ENCODE measurements at regions not wholly inside any gene's neighbourhood (a gene's known extent, or its start where the extent isn't known, plus 50 kb on each side); places are given as distances from the start of the nearest gene placed in this dataset.

GRCh38 chrX:39944416-39944815 is 153.3 kb downstream of the BCOR start:
- Mint-ChIP-seq H3K4me3 (no peak overlapping the region), H3K27ac (no peak overlapping the region), H3K4me1 (peaks cover 0 to 4% (median 0%) of the 10 kb centered on the region in 4 donors)

GRCh38 chrX:39945709-39946108 is 152.0 kb downstream of the BCOR start:
- Histone ChIP-seq H3K27me3 (ENCODE audit: insufficient read depth, low read length) (no peaks in the 10 kb centered on the region), H3K36me3 (ENCODE audit: insufficient read depth, low read length) (no peaks in the 10 kb centered on the region), H3K4me1 (ENCODE audit: insufficient read depth, low read length) (no peaks in the 10 kb centered on the region), H3K27ac (ENCODE audit: low read depth, low read length) (no peak overlapping the region), H3K9me3 (ENCODE audit: control insufficient read depth in 1 of 2, low read length in 2 of 2) (no peaks in the 10 kb centered on the region), H3K4me3 (ENCODE audit: low read length in 2 of 2) (no peak overlapping the region)
- Mint-ChIP-seq H3K9me3 (peaks cover 0 to 8% (median 3%) of the 10 kb centered on the region in 8 donors), H3K27ac (no peak overlapping the region), H3K27me3 (no peaks in the 10 kb centered on the region), H3K4me3 (no peak overlapping the region), H3K4me1 (peaks cover 0 to 4% (median 0%) of the 10 kb centered on the region in 4 donors), H3K36me3 (no peaks in the 10 kb centered on the region)
- intact Hi-C loops (cut with micrococcal nuclease), result no loop called here
- ChIA-PET CTCF (ENCODE audit: partially characterized antibody) (interaction anchor here (1.1 kb wide), 1 partner anchor 26 kb away, joined by 3 read pairs; no protein-coding TSS in a partner anchor), POLR2A (ENCODE audit: partially characterized antibody) (no interaction called here)
- no peak for DNase-seq

More at GRCh38 chrX:39944416-39944815, 153.3 kb downstream of the BCOR start:
- Histone ChIP-seq H3K27me3 (ENCODE audit: insufficient read depth, low read length) (no peaks in the 10 kb centered on the region), H3K4me3 (ENCODE audit: low read length in 2 of 2) (no peak overlapping the region), H3K36me3 (ENCODE audit: insufficient read depth, low read length) (no peaks in the 10 kb centered on the region), H3K27ac (ENCODE audit: low read depth, low read length) (no peak overlapping the region), H3K4me1 (ENCODE audit: insufficient read depth, low read length) (no peaks in the 10 kb centered on the region), H3K9me3 (ENCODE audit: control insufficient read depth in 1 of 2, low read length in 2 of 2) (no peaks in the 10 kb centered on the region)
- POLR2A ChIA-PET (ENCODE audit: partially characterized antibody), result no interaction called here
- intact Hi-C loops (cut with micrococcal nuclease), result no loop called here
- H3K27me3 Mint-ChIP-seq, result no peaks in the 10 kb centered on the region
- no peaks in the 10 kb centered on the region for H3K36me3 Mint-ChIP-seq
- CTCF ChIA-PET (ENCODE audit: partially characterized antibody), result no interaction called here
- no peak for DNase-seq
- H3K9me3 Mint-ChIP-seq, result peaks cover 0 to 8% (median 3%) of the 10 kb centered on the region in 8 donors

DNA sequence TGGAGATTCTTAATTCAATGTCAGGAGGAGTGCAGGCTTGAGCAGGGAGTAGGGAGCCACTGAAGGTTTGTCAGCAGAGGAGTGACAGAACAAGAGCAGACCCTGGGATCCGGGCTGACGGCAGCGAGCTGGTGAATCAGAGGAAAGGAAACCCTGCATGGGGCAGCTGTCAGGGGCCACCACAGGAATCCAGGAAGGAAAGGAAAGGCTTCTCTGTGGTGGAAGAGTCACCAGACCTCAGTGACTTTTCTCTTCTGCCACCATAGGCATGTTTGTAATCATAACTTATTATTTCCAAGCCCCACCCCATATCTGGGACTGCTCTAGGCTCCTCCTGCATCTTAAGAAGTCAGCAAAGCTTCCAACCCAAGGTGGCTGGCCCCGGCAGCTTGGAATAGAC is 150.9 kb downstream of the BCOR start:
- ChIA-PET CTCF (ENCODE audit: partially characterized antibody) (no interaction called here), POLR2A (ENCODE audit: partially characterized antibody) (no interaction called here)
- H3K36me3 ChIP-seq (ENCODE audit: insufficient read depth, low read length), result no peaks in the 10 kb centered on the region
- Mint-ChIP-seq H3K4me1 (peaks cover 0 to 4% (median 0%) of the 10 kb centered on the region in 4 donors), H3K9me3 (peaks cover 0 to 8% (median 3%) of the 10 kb centered on the region in 8 donors), H3K36me3 (no peaks in the 10 kb centered on the region), H3K27me3 (no peaks in the 10 kb centered on the region), H3K27ac (no peak overlapping the region), H3K4me3 (no peak overlapping the region)
- no peaks in the 10 kb centered on the region for H3K27me3 ChIP-seq (ENCODE audit: insufficient read depth, low read length)
- no peak for DNase-seq
- H3K4me1 ChIP-seq (ENCODE audit: insufficient read depth, low read length), result no peaks in the 10 kb centered on the region
- H3K9me3 ChIP-seq (ENCODE audit: control insufficient read depth in 1 of 2, low read length in 2 of 2), result no peaks in the 10 kb centered on the region
- H3K27ac ChIP-seq (ENCODE audit: low read depth, low read length), result no peak overlapping the region
- intact Hi-C loops (cut with micrococcal nuclease), result no loop called here
- no peak overlapping the region for H3K4me3 ChIP-seq (ENCODE audit: low read length in 2 of 2)

GRCh38 chrX:39948582-39948981 is 149.2 kb downstream of the BCOR start:
- no peaks in the 10 kb centered on the region for H3K4me1 ChIP-seq (ENCODE audit: insufficient read depth, low read length)
- peaks cover 0 to 5% (median 0%) of the 10 kb centered on the region in 8 donors for H3K9me3 Mint-ChIP-seq
- H3K27ac Mint-ChIP-seq, result peak overlapping the region in 1 of 7 donors; percentile 22
- H3K36me3 ChIP-seq (ENCODE audit: insufficient read depth, low read length), result no peaks in the 10 kb centered on the region
- no peaks in the 10 kb centered on the region for H3K36me3 Mint-ChIP-seq
- no peak overlapping the region for H3K27ac ChIP-seq (ENCODE audit: low read depth, low read length)
- intact Hi-C loops (cut with micrococcal nuclease), result no loop called here
- ChIA-PET CTCF (ENCODE audit: partially characterized antibody) (no interaction called here), POLR2A (ENCODE audit: partially characterized antibody) (no interaction called here)
- H3K4me3 ChIP-seq (ENCODE audit: low read length in 2 of 2), result no peak overlapping the region
- no peaks in the 10 kb centered on the region for H3K9me3 ChIP-seq (ENCODE audit: control insufficient read depth in 1 of 2, low read length in 2 of 2)
- H3K27me3 Mint-ChIP-seq, result no peaks in the 10 kb centered on the region
- H3K27me3 ChIP-seq (ENCODE audit: insufficient read depth, low read length), result no peaks in the 10 kb centered on the region
- H3K4me1 Mint-ChIP-seq, result peaks cover 0 to 4% (median 0%) of the 10 kb centered on the region in 4 donors
- DNase-seq, result no peak
- H3K4me3 Mint-ChIP-seq, result no peak overlapping the region

GRCh38 chrX:39950018-39950688 is 147.6 kb downstream of the BCOR start:
- Histone ChIP-seq H3K4me3 (ENCODE audit: low read length in 2 of 2) (no peak overlapping the region), H3K36me3 (ENCODE audit: insufficient read depth, low read length) (no peaks in the 10 kb centered on the region), H3K27me3 (ENCODE audit: insufficient read depth, low read length) (no peaks in the 10 kb centered on the region), H3K9me3 (ENCODE audit: control insufficient read depth in 1 of 2, low read length in 2 of 2) (no peaks in the 10 kb centered on the region), H3K27ac (ENCODE audit: low read depth, low read length) (no peak overlapping the region), H3K4me1 (ENCODE audit: insufficient read depth, low read length) (peaks cover 1% of the 10 kb centered on the region)
- H3K4me1 Mint-ChIP-seq, result peaks cover under 1 to 12% (median 2%) of the 10 kb centered on the region in 4 donors
- POLR2A ChIA-PET (ENCODE audit: partially characterized antibody), result no interaction called here
- no peaks in the 10 kb centered on the region for H3K36me3 Mint-ChIP-seq
- no peak overlapping the region for H3K27ac Mint-ChIP-seq
- no peaks in the 10 kb centered on the region for H3K27me3 Mint-ChIP-seq
- no peaks in the 10 kb centered on the region for H3K9me3 Mint-ChIP-seq
- intact Hi-C loops (cut with micrococcal nuclease), result no loop called here
- DNase-seq, result no peak
- no peak overlapping the region for H3K4me3 Mint-ChIP-seq
- CTCF ChIA-PET (ENCODE audit: partially characterized antibody), result no interaction called here

DNA sequence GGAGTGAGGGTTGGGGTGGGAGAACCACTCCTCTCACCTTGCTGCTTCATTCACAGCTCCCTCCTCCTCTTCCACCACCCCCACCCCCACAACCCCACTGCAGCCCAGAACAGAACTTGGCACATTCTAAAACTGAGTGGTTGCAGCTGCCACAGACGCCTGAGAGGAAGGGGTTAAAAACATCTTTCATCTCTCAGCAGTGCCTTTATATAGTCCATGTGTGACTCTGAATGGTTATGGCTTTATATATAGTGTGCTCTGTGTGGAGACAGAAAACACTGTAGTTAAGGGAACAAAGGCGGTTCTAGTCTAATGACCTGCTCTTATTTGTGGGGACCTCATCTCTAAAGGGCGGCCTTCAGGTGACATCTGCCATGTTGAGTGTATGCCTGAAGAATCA is 144.8 kb downstream of the BCOR start:
- no peak overlapping the region for H3K27ac Mint-ChIP-seq
- intact Hi-C loops (cut with micrococcal nuclease), result no loop called here

GRCh38 chrX:39953879-39954278 is 143.9 kb downstream of the BCOR start:
- POLR2A ChIA-PET (ENCODE audit: partially characterized antibody), result no interaction called here
- Mint-ChIP-seq H3K4me1 (peaks cover 3 to 18% (median 8%) of the 10 kb centered on the region in 4 donors), H3K27ac (peak overlapping the region in 1 of 7 donors; percentile 73), H3K36me3 (no peaks in the 10 kb centered on the region), H3K4me3 (no peak overlapping the region), H3K9me3 (peaks cover 0 to 2% (median 0%) of the 10 kb centered on the region in 8 donors), H3K27me3 (no peaks in the 10 kb centered on the region)
- Histone ChIP-seq H3K4me3 (ENCODE audit: low read length in 2 of 2) (no peak overlapping the region), H3K9me3 (ENCODE audit: control insufficient read depth in 1 of 2, low read length in 2 of 2) (no peaks in the 10 kb centered on the region), H3K27me3 (ENCODE audit: insufficient read depth, low read length) (no peaks in the 10 kb centered on the region), H3K4me1 (ENCODE audit: insufficient read depth, low read length) (peaks cover 5% of the 10 kb centered on the region), H3K36me3 (ENCODE audit: insufficient read depth, low read length) (no peaks in the 10 kb centered on the region), H3K27ac (ENCODE audit: low read depth, low read length) (no peak overlapping the region)
- intact Hi-C loops (cut with micrococcal nuclease), result no loop called here
- no peak for DNase-seq
- CTCF ChIA-PET (ENCODE audit: partially characterized antibody), result no interaction called here

More for the DNA sequence above, 144.8 kb downstream of the BCOR start:
- Mint-ChIP-seq H3K27me3 (no peaks in the 10 kb centered on the region), H3K9me3 (peaks cover 0 to 2% (median 0%) of the 10 kb centered on the region in 8 donors), H3K36me3 (no peaks in the 10 kb centered on the region), H3K4me3 (no peak overlapping the region), H3K4me1 (peaks cover 3 to 21% (median 8%) of the 10 kb centered on the region in 4 donors)
- Histone ChIP-seq H3K27me3 (ENCODE audit: insufficient read depth, low read length) (no peaks in the 10 kb centered on the region), H3K9me3 (ENCODE audit: control insufficient read depth in 1 of 2, low read length in 2 of 2) (no peaks in the 10 kb centered on the region), H3K36me3 (ENCODE audit: insufficient read depth, low read length) (no peaks in the 10 kb centered on the region), H3K27ac (ENCODE audit: low read depth, low read length) (no peak overlapping the region), H3K4me3 (ENCODE audit: low read length in 2 of 2) (no peak overlapping the region), H3K4me1 (ENCODE audit: insufficient read depth, low read length) (peaks cover 5% of the 10 kb centered on the region)
- ChIA-PET CTCF (ENCODE audit: partially characterized antibody) (no interaction called here), POLR2A (ENCODE audit: partially characterized antibody) (no interaction called here)
- DNase-seq, result no peak

All from CD4-positive, alpha-beta memory T cell (primary cell).